Thymus (tissue), 11 donors: ENCODE measurements at regions not wholly inside any gene's neighbourhood (a gene's known extent, or its start where the extent isn't known, plus 50 kb on each side); places are given as distances from the start of the nearest gene placed in this dataset.

Experiments used
- DNase-seq, 9 donors: peaks; one replicate each; pipeline ENCODE4 v3.0.0-alpha.2; 2013; ENCODE audit warnings: low spot score in 9 of 9, low read depth in 6 of 9, missing footprints in 1 of 9
- H3K27ac ChIP-seq, 2 donors: one replicate each; pipeline ENCODE4 v1.5.1; 2013; ENCODE audit warnings: control low read depth in 1 of 2, low read depth in 1 of 2, low read length in 1 of 2, mild to moderate bottlenecking in 1 of 2, moderate library complexity in 1 of 2
- H3K27me3 ChIP-seq, 2 donors: one replicate each; pipeline ENCODE4 v1.5.1; 2013; ENCODE audit warnings: low read length in 1 of 2; ENCODE audit not compliant: control insufficient read depth in 2 of 2, insufficient read depth in 1 of 2
- H3K36me3 ChIP-seq, 2 donors: one replicate each; pipeline ENCODE4 v1.5.1; 2013; ENCODE audit warnings: low read length in 1 of 2, mild to moderate bottlenecking in 1 of 2, moderate library complexity in 1 of 2; ENCODE audit not compliant: control insufficient read depth in 2 of 2, insufficient read depth in 2 of 2
- H3K4me1 ChIP-seq, 2 donors: one replicate each; pipeline ENCODE4 v1.5.1; 2013; ENCODE audit warnings: low read length in 2 of 2; ENCODE audit not compliant: control insufficient read depth in 2 of 2, insufficient read depth in 2 of 2
- H3K4me3 ChIP-seq, 2 donors: one replicate each; pipeline ENCODE4 v1.5.1; 2013; ENCODE audit warnings: low read length in 2 of 2, control low read depth in 1 of 2, mild to moderate bottlenecking in 1 of 2
- H3K9me3 ChIP-seq, 2 donors: one replicate each; pipeline ENCODE4 v1.5.1; 2013; ENCODE audit warnings: low read length in 1 of 2, mild to moderate bottlenecking in 1 of 2; ENCODE audit not compliant: control insufficient read depth in 2 of 2, insufficient read depth in 1 of 2
- WGBS: extraction: QIAGEN DNeasy Blood & Tissue Kit; methylation state at CpG from one replicate; pipeline ENCODE4 v1.1.7; 2013; 5-methylcytosine and 5-hydroxymethylcytosine counted together
- donor health status: healthy.

GRCh38 chr5:125863579-125863978, 559.6 kb upstream of the GRAMD2B start:
- Histone ChIP-seq H3K27me3 (no peaks in the 10 kb centered on the region), H3K27ac (no peak overlapping the region), H3K9me3 (no peaks in the 10 kb centered on the region), H3K4me3 (no peak overlapping the region), H3K4me1 (no peaks in the 10 kb centered on the region), H3K36me3 (no peaks in the 10 kb centered on the region)
- no peak for DNase-seq
- WGBS = 96% methylated on average over 2 of the region's 2 CpGs

- Histone ChIP-seq H3K4me3 (no peak overlapping the region), H3K9me3 (no peaks in the 10 kb centered on the region), H3K27ac (no peak overlapping the region), H3K27me3 (no peaks in the 10 kb centered on the region), H3K4me1 (no peaks in the 10 kb centered on the region), H3K36me3 (no peaks in the 10 kb centered on the region)
- no peak for DNase-seq
- 47% methylated on average over 4 of the region's 4 CpGs for WGBS
Observed at GRCh38 chr5:125865166-125865815, 557.9 kb upstream of the GRAMD2B start.

- H3K4me1 ChIP-seq = no peaks in the 10 kb centered on the region
- H3K36me3 ChIP-seq = no peaks in the 10 kb centered on the region
- no peak overlapping the region for H3K4me3 ChIP-seq
- no peaks in the 10 kb centered on the region for H3K27me3 ChIP-seq
- peaks cover 0 to under 1% of the 10 kb centered on the region in 2 donors for H3K9me3 ChIP-seq
- no peak overlapping the region for H3K27ac ChIP-seq
- 97% methylated on average over 1 of the region's 1 CpG for WGBS
- no peak for DNase-seq
Observed at GRCh38 chr5:125868036-125868435, 555.2 kb upstream of the GRAMD2B start.

GRCh38 chr5:125870256-125870655, 553.0 kb upstream of the GRAMD2B start:
- no peak overlapping the region for H3K4me3 ChIP-seq
- no peak for DNase-seq
- no peaks in the 10 kb centered on the region for H3K27me3 ChIP-seq
- no peaks in the 10 kb centered on the region for H3K4me1 ChIP-seq
- H3K9me3 ChIP-seq = peaks cover 0 to 3% of the 10 kb centered on the region in 2 donors
- H3K36me3 ChIP-seq = no peaks in the 10 kb centered on the region
- 80% methylated on average over 2 of the region's 2 CpGs for WGBS
- no peak overlapping the region for H3K27ac ChIP-seq

GRCh38 chr5:125874057-125874456, 549.2 kb upstream of the GRAMD2B start:
- no peaks in the 10 kb centered on the region for H3K36me3 ChIP-seq
- H3K9me3 ChIP-seq = peaks cover 0 to 3% of the 10 kb centered on the region in 2 donors
- no peaks in the 10 kb centered on the region for H3K27me3 ChIP-seq
- DNase-seq = no peak
- H3K4me3 ChIP-seq = no peak overlapping the region
- H3K4me1 ChIP-seq = no peaks in the 10 kb centered on the region
- H3K27ac ChIP-seq = no peak overlapping the region

- no peak overlapping the region for H3K4me3 ChIP-seq
- WGBS = 73% methylated on average over 4 of the region's 4 CpGs
- H3K27me3 ChIP-seq = no peaks in the 10 kb centered on the region
- no peak for DNase-seq
- H3K36me3 ChIP-seq = no peaks in the 10 kb centered on the region
- no peak overlapping the region for H3K27ac ChIP-seq
- H3K4me1 ChIP-seq = no peaks in the 10 kb centered on the region
- H3K9me3 ChIP-seq = peaks cover 0 to 3% of the 10 kb centered on the region in 2 donors
Observed at GRCh38 chr5:125874717-125875116, 548.5 kb upstream of the GRAMD2B start.

- Histone ChIP-seq H3K27ac (no peak overlapping the region), H3K36me3 (no peaks in the 10 kb centered on the region), H3K27me3 (no peaks in the 10 kb centered on the region), H3K4me3 (no peak overlapping the region), H3K9me3 (peaks cover 0 to 3% of the 10 kb centered on the region in 2 donors), H3K4me1 (no peaks in the 10 kb centered on the region)
- WGBS = 91% methylated on average over 3 of the region's 3 CpGs
- DNase-seq = no peak
Observed at GRCh38 chr5:125877248-125877647, 546.0 kb upstream of the GRAMD2B start.

GRCh38 chr5:125882061-125882460, 541.1 kb upstream of the GRAMD2B start:
- H3K9me3 ChIP-seq = no peaks in the 10 kb centered on the region
- no peaks in the 10 kb centered on the region for H3K27me3 ChIP-seq
- no peak overlapping the region for H3K4me3 ChIP-seq
- no peaks in the 10 kb centered on the region for H3K4me1 ChIP-seq
- no peak for DNase-seq
- H3K27ac ChIP-seq = no peak overlapping the region
- WGBS = 99% methylated on average over 1 of the region's 1 CpG
- H3K36me3 ChIP-seq = no peaks in the 10 kb centered on the region

- Histone ChIP-seq H3K36me3 (no peaks in the 10 kb centered on the region), H3K4me3 (no peak overlapping the region), H3K4me1 (no peaks in the 10 kb centered on the region), H3K27ac (no peak overlapping the region), H3K27me3 (no peaks in the 10 kb centered on the region), H3K9me3 (no peaks in the 10 kb centered on the region)
- WGBS = 86% methylated on average over 4 of the region's 4 CpGs
- DNase-seq = no peak
Observed at GRCh38 chr5:125883223-125883622, 540.0 kb upstream of the GRAMD2B start.

- no peak overlapping the region for H3K27ac ChIP-seq
- DNase-seq = no peak
- no peak overlapping the region for H3K4me3 ChIP-seq
- no peaks in the 10 kb centered on the region for H3K9me3 ChIP-seq
- H3K4me1 ChIP-seq = no peaks in the 10 kb centered on the region
- H3K27me3 ChIP-seq = no peaks in the 10 kb centered on the region
- no peaks in the 10 kb centered on the region for H3K36me3 ChIP-seq
Observed at GRCh38 chr5:125888358-125888757, 534.9 kb upstream of the GRAMD2B start.
